ENCODE measurements at regions not wholly inside any gene's neighbourhood (a gene's known extent, or its start where the extent isn't known, plus 50 kb on each side); places are given as distances from the start of the nearest gene placed in this dataset.

GRCh38 chr15:31433091-31433490 is 106.5 kb downstream of the KLF13 start:
- in situ Hi-C loops (cut with MboI) (no loop called here), intact Hi-C loops (cut with micrococcal nuclease; ENCODE audit: unreplicated experiment) (no loop called here)
- DNase-seq (ENCODE audit: low read depth, low spot score) (no peak), ATAC-seq (no peak), FAIRE-seq (no peak)
- Histone ChIP-seq H3K27ac (ENCODE audit: control insufficient read depth, insufficient read depth) (no peak overlapping the region), H3K4me2 (ENCODE audit: control insufficient read depth, insufficient read depth) (no peak overlapping the region), H3K9ac (ENCODE audit: control insufficient read depth, insufficient read depth, low read length) (no peak overlapping the region), H3K27me3 (replicated peaks in 1 of 2; ENCODE audit: control insufficient read depth in 2 of 2, insufficient read depth in 2 of 2, low read length in 1 of 2) (no peaks in the 10 kb centered on the region), H3K79me2 (ENCODE audit: control insufficient read depth, insufficient read depth, low read length) (no peaks in the 10 kb centered on the region), H2AFZ (ENCODE audit: control insufficient read depth, low read depth, low read length) (no peak overlapping the region), H4K20me1 (ENCODE audit: control insufficient read depth, insufficient read depth) (no peaks in the 10 kb centered on the region), H3K36me3 (ENCODE audit: control insufficient read depth in 2 of 2, insufficient read depth in 2 of 2, low read length in 1 of 2) (no peaks in the 10 kb centered on the region), H3K4me1 (ENCODE audit: control insufficient read depth, insufficient read depth, low read length) (peaks cover 42% of the 10 kb centered on the region), H3K9me3 (replicated peaks; ENCODE audit: control insufficient read depth, insufficient read depth, low read length) (no peaks in the 10 kb centered on the region), H3K4me3 (no peak overlapping the region)
- ChIA-PET RAD21 (ENCODE audit: unreplicated experiment) (interaction anchor here (1.2 to 10.1 kb wide), 5 partner anchors 11 to 232 kb away, joined by 3 to 213 read pairs (median 3); no protein-coding TSS in a partner anchor), CTCF (interaction anchor here (0.8 to 12.7 kb wide), 9 partner anchors 12 to 303 kb away, joined by 3 to 336 read pairs (median 12); no protein-coding TSS in a partner anchor), SMC1A (ENCODE audit: uncharacterized antibody, unreplicated experiment) (interaction anchor here (0.8 to 7.7 kb wide), 8 partner anchors 10 to 232 kb away, joined by 4 to 166 read pairs (median 25); no protein-coding TSS in a partner anchor), POLR2A (no interaction called here)
- no peak for TF ChIP-seq ZBTB33 (IDR thresholded peaks at IDR 0.05)
- no peak for TF ChIP-seq PBX3 (IDR thresholded peaks at IDR 0.05; ENCODE audit: insufficient replicate concordance, low read depth, low read length)
- no peak for TF ChIP-seq MTA2 (IDR thresholded peaks at IDR 0.05; ENCODE audit: low read depth)
- TF ChIP-seq CHD4 (IDR thresholded peaks at IDR 0.05) = no peak
- TF ChIP-seq, protein P1, sequence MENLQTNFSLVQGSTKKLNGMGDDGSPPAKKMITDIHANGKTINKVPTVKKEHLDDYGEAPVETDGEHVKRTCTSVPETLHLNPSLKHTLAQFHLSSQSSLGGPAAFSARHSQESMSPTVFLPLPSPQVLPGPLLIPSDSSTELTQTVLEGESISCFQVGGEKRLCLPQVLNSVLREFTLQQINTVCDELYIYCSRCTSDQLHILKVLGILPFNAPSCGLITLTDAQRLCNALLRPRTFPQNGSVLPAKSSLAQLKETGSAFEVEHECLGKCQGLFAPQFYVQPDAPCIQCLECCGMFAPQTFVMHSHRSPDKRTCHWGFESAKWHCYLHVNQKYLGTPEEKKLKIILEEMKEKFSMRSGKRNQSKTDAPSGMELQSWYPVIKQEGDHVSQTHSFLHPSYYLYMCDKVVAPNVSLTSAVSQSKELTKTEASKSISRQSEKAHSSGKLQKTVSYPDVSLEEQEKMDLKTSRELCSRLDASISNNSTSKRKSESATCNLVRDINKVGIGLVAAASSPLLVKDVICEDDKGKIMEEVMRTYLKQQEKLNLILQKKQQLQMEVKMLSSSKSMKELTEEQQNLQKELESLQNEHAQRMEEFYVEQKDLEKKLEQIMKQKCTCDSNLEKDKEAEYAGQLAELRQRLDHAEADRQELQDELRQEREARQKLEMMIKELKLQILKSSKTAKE (IDR thresholded peaks at IDR 0.05; ENCODE audit: low read depth, poor library complexity, severe bottlenecking) = no peak
- TF ChIP-seq NR2F1 (conservative IDR thresholded peaks at IDR 0.05) = no peak
- TF ChIP-seq RAD21 (IDR thresholded peaks at IDR 0.05; ENCODE audit: insufficient read depth, low read depth, low read length) = no peak
- TF ChIP-seq, protein P2, sequence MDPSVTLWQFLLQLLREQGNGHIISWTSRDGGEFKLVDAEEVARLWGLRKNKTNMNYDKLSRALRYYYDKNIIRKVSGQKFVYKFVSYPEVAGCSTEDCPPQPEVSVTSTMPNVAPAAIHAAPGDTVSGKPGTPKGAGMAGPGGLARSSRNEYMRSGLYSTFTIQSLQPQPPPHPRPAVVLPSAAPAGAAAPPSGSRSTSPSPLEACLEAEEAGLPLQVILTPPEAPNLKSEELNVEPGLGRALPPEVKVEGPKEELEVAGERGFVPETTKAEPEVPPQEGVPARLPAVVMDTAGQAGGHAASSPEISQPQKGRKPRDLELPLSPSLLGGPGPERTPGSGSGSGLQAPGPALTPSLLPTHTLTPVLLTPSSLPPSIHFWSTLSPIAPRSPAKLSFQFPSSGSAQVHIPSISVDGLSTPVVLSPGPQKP (IDR thresholded peaks at IDR 0.05; ENCODE audit: low read depth, low read length) = no peak
- TF ChIP-seq SPI1 (IDR thresholded peaks at IDR 0.05; ENCODE audit: borderline replicate concordance, insufficient read depth, low read depth, low read length) = no peak
- no peak for TF ChIP-seq MYC (IDR thresholded peaks at IDR 0.05; ENCODE audit: insufficient read depth, insufficient read length, insufficient replicate concordance, low read length, severe bottlenecking)
- no peak for TF ChIP-seq FOS (IDR thresholded peaks at IDR 0.05; ENCODE audit: borderline replicate concordance, extremely low read depth, insufficient read length)
- no peak for TF ChIP-seq TCF3 (IDR thresholded peaks at IDR 0.05; ENCODE audit: borderline replicate concordance, insufficient read depth, low read depth, low read length)
- TF ChIP-seq ZNF217 (IDR thresholded peaks at IDR 0.05) = no peak
- TF ChIP-seq CBFB (IDR thresholded peaks at IDR 0.05; ENCODE audit: low read depth) = no peak
- no peak for TF ChIP-seq JUND (IDR thresholded peaks at IDR 0.05; ENCODE audit: low read depth, low read length)
- TF ChIP-seq PML (IDR thresholded peaks at IDR 0.05; ENCODE audit: low read length) = no peak
- no peak for TF ChIP-seq TCF12 (IDR thresholded peaks at IDR 0.05; ENCODE audit: low read depth, low read length)
- no peak for TF ChIP-seq PAX8 (IDR thresholded peaks at IDR 0.05)
- TF ChIP-seq BHLHE40 (IDR thresholded peaks at IDR 0.05; ENCODE audit: borderline replicate concordance in 1 of 2, low read depth in 2 of 2, low read length in 1 of 2) = no peak
- BruUV-seq (replicated peaks) = no TSS peak
- WGBS (ENCODE audit: insufficient coverage, insufficient replicate concordance, low lambda C conversion rate, missing lambda C conversion rate) = 85% methylated on average over 4 of the region's 4 CpGs

Measured in GM12878 (cell line).